ENCODE measurements at regions not wholly inside any gene's neighbourhood (a gene's known extent, or its start where the extent isn't known, plus 50 kb on each side); places are given as distances from the start of the nearest gene placed in this dataset.
"Not testable (repeated sequence)": the region's sequence is repeated elsewhere in the genome, so short reads cannot be mapped to it uniquely, and the experiment has no call there.

DNA sequence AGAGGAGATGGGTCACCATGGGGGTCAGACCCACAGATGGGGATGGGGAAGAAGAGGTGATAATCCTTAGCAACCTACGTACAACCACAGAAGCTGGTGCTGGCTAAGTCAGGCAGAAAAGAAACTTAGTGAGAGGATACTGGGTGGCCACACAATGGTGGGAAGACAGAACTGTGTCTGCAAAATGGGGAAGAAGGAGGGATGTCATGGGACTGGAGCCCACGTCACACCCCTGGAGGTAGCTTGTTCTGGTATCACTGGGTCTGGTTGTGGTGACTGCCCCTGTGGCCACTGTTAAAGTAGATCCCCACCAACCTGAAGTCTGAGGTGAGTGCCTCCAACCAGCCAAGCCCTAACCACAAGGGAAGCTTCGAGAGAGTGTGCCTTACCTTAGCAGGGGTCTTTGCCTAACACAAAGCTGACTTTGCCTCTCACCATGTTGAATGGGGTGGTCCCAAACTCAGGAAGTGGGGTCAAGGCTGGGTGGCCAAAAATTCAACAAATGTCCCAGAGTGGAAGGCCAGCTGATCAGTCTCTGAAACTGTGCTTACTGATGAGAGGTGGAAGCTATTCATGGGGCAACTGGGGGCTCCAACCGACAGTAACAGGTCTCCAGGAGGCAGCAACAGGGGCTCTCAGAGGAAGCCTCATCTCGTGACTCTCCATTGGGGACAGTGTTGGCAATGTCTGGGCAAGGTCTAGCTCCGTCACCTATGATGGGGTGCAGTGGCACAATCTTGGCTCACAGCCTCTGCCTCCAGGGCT is 64.8 kb upstream of the SLC1A4 start:
- TF ChIP-seq, protein P1, sequence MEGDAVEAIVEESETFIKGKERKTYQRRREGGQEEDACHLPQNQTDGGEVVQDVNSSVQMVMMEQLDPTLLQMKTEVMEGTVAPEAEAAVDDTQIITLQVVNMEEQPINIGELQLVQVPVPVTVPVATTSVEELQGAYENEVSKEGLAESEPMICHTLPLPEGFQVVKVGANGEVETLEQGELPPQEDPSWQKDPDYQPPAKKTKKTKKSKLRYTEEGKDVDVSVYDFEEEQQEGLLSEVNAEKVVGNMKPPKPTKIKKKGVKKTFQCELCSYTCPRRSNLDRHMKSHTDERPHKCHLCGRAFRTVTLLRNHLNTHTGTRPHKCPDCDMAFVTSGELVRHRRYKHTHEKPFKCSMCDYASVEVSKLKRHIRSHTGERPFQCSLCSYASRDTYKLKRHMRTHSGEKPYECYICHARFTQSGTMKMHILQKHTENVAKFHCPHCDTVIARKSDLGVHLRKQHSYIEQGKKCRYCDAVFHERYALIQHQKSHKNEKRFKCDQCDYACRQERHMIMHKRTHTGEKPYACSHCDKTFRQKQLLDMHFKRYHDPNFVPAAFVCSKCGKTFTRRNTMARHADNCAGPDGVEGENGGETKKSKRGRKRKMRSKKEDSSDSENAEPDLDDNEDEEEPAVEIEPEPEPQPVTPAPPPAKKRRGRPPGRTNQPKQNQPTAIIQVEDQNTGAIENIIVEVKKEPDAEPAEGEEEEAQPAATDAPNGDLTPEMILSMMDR (conservative IDR thresholded peaks at IDR 0.05; ENCODE audit: low read length), result no peak
- DNase-seq (ENCODE audit: low read depth), result no peak
- H3K4me3 ChIP-seq (ENCODE audit: low read length), result no peak overlapping the region

DNA sequence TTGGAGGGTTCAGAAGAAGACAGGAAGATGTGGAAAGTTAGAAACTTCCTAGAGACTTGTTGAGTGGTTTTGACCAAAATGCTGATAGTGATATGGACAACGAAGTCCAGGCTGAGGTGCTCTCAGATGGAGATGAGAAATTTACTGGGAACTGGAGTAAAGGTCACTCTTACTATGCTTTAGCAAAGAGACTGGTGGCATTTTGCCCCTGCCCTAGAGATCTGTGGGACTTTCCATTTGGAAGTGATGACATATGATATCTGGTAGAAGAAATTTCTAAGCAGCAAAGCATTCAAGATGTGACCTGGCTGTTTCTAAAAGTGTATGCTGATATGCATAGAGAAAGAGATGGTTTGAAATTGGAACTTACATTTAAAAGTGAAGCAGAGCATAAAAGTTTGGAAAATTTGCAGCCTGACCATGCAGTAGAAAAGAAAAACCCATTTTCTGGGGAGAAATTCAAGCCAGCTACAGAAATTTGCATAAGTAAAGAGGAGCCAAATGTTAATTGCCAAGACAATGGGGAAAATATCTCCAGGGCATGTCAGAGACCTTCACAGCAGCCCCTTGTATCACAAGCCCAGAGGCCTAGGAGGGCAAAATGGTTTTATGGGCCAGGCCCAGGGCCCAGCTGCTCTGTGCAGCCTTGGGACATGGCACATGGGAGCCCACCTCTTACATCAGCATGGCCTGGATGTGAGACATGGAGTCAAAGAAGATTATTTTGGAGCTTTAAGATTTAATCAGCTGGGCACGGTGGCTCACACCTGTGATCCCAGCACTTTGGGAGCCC is 63.1 kb upstream of the SLC1A4 start:
- DNase-seq (ENCODE audit: low read depth); H3K4me3 ChIP-seq (ENCODE audit: low read length): not testable (repeated sequence)

DNA sequence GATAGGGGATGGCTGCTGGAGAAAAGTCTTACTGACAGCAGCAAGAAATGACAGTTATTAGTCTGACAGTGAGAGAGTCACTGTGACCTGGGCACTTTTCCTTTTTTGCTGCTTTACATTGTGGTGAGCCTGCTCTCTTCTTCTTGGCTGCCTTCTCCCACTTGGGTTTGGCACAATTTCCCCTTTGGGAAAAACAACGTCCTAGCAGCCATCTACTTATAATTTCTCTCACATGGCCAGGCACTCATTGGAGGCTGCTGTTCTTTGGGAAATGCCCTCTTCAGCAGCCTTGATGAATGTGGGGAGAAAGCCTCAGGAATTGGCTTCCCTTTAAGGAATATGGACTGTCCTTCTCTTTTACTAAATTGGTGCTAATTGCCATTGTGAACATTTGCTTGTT is 60.4 kb upstream of the SLC1A4 start:
- TF ChIP-seq, protein P1 (conservative IDR thresholded peaks at IDR 0.05; ENCODE audit: low read length), result no peak
- no peak overlapping the region for H3K4me3 ChIP-seq (ENCODE audit: low read length)
- DNase-seq (ENCODE audit: low read depth), result no peak

DNA sequence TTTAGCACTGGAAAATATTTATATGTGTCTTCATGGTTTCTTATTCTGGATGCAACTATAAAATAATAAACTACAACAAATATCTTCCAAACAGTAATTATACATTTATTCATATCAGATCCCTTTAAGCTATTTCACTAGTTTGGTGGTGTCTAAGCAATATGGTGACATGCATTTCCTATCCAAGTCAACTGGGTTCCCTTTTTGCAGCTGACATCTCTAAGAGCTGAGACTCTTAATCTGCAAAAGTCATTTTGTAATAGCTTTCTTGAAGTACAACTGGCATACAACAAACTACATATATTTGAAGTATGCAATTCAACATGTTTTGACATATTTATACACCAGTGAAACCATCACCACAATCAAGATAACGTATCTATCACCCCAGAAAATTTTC is 59.9 kb upstream of the SLC1A4 start:
- no peak overlapping the region for H3K4me3 ChIP-seq (ENCODE audit: low read length)
- TF ChIP-seq, protein P1 (conservative IDR thresholded peaks at IDR 0.05; ENCODE audit: low read length), result no peak
- no peak for DNase-seq (ENCODE audit: low read depth)

DNA sequence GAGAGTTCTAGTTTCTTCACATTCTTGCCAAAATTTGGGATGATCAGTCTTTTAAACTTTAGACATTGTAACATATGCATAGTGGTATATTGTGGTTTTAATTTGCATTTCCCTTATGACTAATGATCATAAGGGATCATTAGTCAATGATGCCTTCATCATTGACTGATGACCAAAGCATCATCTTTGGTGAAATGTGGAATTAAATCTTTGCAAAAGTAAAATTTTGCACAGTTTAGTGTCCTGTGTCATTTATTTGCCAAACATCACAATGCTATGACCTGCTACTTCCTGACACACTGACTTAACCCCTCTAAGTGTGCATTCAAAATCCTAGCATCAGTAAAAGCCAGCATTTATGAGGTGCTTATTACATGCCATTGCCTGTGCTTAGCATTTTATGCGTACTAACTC is 58.9 kb upstream of the SLC1A4 start:
- TF ChIP-seq, protein P1 (conservative IDR thresholded peaks at IDR 0.05; ENCODE audit: low read length), result no peak
- H3K4me3 ChIP-seq (ENCODE audit: low read length), result no peak overlapping the region
- DNase-seq (ENCODE audit: low read depth), result no peak

DNA sequence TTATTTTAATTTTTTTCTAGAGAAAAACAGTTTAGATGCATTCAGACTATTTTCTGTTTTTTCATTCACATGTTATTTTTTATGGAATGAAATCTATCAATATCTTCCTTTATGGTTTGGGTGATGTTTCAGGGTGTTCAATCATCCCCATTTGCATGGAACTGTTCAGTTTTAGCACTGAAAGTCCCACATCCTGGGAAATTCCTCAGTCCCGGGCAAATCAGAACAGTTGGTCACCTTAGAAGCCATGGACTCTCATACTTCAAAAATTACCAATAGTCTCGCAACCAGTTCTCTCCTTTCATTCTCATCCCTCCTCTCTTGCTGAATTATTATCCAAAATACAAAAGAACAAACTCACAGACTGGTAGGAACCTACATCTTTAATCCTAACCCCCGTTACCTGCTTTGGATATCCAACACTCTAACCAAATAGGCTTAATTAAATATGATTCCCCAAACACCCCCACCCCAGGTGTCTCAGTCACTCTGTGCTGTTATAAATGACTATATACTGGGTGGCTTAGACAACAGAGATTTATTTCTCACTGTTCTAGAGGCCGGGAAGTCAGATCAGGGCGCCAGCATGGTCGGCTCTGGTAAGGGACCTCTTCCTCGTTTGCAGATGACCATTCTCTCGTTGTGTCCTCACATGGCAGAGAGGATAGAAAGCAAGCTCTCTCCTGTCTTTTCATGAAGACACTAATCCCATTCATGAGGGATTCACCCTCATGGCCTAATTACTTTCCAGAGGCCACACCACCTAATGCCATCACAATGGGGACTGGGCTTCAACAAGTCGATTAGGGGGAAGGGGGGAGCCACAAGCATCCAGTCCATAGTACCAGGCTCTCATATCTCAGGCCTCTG is 57.7 kb upstream of the SLC1A4 start:
- no peak overlapping the region for H3K4me3 ChIP-seq (ENCODE audit: low read length)
- no peak for DNase-seq (ENCODE audit: low read depth)
- TF ChIP-seq, protein P1 (conservative IDR thresholded peaks at IDR 0.05; ENCODE audit: low read length), result no peak

DNA sequence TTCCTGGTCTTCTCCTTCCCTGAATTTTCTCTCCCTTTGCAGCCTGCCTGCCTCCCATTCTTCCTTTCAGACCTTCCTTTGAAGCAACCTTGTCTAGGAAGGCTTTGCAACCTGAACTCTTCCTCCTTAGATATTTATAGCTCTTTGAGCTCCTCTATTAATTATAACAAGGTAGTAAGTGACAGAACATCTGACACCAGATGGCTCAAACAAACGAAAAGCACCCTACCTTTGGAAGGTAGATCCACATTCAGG is 57.2 kb upstream of the SLC1A4 start:
- no peak for DNase-seq (ENCODE audit: low read depth)
- TF ChIP-seq, protein P1 (conservative IDR thresholded peaks at IDR 0.05; ENCODE audit: low read length), result no peak
- no peak overlapping the region for H3K4me3 ChIP-seq (ENCODE audit: low read length)

Data from AG10803 (cell line).